ENCODE measurements at regions not wholly inside any gene's neighbourhood (a gene's known extent, or its start where the extent isn't known, plus 50 kb on each side); places are given as distances from the start of the nearest gene placed in this dataset.

GRCh38 chr15:38872732-38873131 lies 308.1 kb upstream of the RASGRP1 start:
- no peak for TF ChIP-seq POLR2AphosphoS5 (IDR thresholded peaks at IDR 0.05)
- TF ChIP-seq POLR2A (IDR thresholded peaks at IDR 0.05) = no peak

Data from spleen (tissue), 3 donors.